BJ (cell line): ENCODE measurements at regions not wholly inside any gene's neighbourhood (a gene's known extent, or its start where the extent isn't known, plus 50 kb on each side); places are given as distances from the start of the nearest gene placed in this dataset.
A peak's percentile ranks its signal among the peaks of the same experiment; 100 is the strongest.

ENCODE experiments used
- CTCF ChIA-PET: fragments of 350-600 bp; formaldehyde crosslinking; extraction: SDS; loops from one replicate; lab custom pipeline; 2021; ENCODE audit warnings: antibody characterized with exemption, inconsistent platforms; lab: Yijun Ruan, JAX
- POLR2A ChIA-PET: fragments of 300-600 bp; sonication (Branson Sonifier 250); formaldehyde crosslinking; extraction: SDS; loops from one replicate; lab custom pipeline; 2021; ENCODE audit warnings: antibody characterized with exemption; lab: Charles Lee
- DNase-seq: peaks from one replicate; pipeline ENCODE4 v3.0.0-alpha.2; 2011; ENCODE audit warnings: low read depth
- H3K27me3 ChIP-seq: 2 replicates; pipeline ENCODE4 v1.6.0; 2011; ENCODE audit warnings: low read length; ENCODE audit not compliant: control insufficient read depth, insufficient read depth
- H3K36me3 ChIP-seq: 2 replicates; pipeline ENCODE4 v1.5.1; 2011; ENCODE audit warnings: low read length; ENCODE audit not compliant: control insufficient read depth, insufficient read depth
- H3K4me3 ChIP-seq: 2 replicates; pipeline ENCODE4 v1.5.1; 2011; ENCODE audit warnings: low read depth, mild to moderate bottlenecking, control low read depth, low read length
- TF ChIP-seq, protein P1 (sequence below): IDR thresholded peaks from 2 replicates; pipeline ENCODE4 v1.5.1; 2011; ENCODE audit warnings: low read depth, mild to moderate bottlenecking, control low read depth, inconsistent platforms, low read length, moderate library complexity; ENCODE audit not compliant: insufficient read depth

DNA sequence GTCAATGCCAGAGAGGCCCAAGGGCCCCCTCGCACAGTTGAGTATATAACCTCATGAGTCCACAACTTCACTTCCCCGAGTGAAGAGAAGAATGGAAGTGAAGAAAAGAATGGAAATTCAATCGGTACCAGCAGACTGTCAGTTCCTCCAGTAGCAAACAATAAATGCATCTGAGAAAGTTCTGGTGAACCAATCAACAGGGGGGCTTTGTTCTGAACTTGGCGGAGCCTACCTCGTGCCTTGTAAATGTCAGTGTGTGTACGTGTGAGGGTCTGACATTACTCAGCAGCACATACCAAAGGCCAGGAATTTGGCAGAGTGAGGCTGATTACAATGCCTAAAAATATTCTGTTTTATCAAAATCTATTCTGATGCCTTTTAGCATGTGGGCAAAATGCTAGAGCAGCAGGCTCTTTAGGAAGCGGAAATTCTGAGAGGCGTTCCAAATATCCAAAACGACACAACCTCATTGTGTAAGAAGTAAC is 238.5 kb downstream of the LTN1 start:
- ChIA-PET CTCF (interaction anchor here (0.9 to 1.5 kb wide), 4 partner anchors 9 to 310 kb away, joined by 4 to 7 read pairs (median 4); no protein-coding TSS in a partner anchor), POLR2A (interaction anchor here (0.6 to 0.7 kb wide), 2 partner anchors 122 to 132 kb away, joined by 3 read pairs; no protein-coding TSS in a partner anchor)
- no peaks in the 10 kb centered on the region for H3K27me3 ChIP-seq
- TF ChIP-seq, protein P1, sequence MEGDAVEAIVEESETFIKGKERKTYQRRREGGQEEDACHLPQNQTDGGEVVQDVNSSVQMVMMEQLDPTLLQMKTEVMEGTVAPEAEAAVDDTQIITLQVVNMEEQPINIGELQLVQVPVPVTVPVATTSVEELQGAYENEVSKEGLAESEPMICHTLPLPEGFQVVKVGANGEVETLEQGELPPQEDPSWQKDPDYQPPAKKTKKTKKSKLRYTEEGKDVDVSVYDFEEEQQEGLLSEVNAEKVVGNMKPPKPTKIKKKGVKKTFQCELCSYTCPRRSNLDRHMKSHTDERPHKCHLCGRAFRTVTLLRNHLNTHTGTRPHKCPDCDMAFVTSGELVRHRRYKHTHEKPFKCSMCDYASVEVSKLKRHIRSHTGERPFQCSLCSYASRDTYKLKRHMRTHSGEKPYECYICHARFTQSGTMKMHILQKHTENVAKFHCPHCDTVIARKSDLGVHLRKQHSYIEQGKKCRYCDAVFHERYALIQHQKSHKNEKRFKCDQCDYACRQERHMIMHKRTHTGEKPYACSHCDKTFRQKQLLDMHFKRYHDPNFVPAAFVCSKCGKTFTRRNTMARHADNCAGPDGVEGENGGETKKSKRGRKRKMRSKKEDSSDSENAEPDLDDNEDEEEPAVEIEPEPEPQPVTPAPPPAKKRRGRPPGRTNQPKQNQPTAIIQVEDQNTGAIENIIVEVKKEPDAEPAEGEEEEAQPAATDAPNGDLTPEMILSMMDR = no peak
- no peak overlapping the region for H3K4me3 ChIP-seq
- DNase-seq = peak; percentile 91
- H3K36me3 ChIP-seq = no peaks in the 10 kb centered on the region

DNA sequence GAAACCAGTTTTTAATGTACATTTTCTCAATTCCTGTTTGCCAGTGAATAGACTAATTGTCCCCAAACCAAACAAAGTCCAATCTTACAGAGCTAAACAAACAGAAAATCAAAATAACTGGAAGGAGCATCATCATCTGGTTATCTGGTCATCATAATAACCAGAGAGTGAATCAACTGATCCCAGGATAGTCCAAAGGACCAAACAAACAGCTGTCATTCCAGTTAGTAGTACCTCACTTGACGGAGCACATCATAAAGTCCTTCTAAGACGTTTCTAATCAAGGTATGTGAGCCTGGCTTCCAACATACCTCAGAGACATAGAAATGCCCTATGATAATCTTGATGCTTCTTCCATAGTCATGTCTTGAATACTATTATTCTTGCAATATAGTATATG is 240.5 kb downstream of the LTN1 start:
- POLR2A ChIA-PET = interaction anchor here (0.7 kb wide), 1 partner anchor 185 kb away, joined by 3 read pairs; no protein-coding TSS in a partner anchor
- TF ChIP-seq, protein P1 = no peak
- no peak for DNase-seq
- H3K27me3 ChIP-seq = no peaks in the 10 kb centered on the region
- CTCF ChIA-PET = interaction anchor here (1.6 to 2.0 kb wide), 2 partner anchors 40 to 1901 kb away, joined by 5 to 9 read pairs; no protein-coding TSS in a partner anchor
- no peaks in the 10 kb centered on the region for H3K36me3 ChIP-seq
- no peak overlapping the region for H3K4me3 ChIP-seq

DNA sequence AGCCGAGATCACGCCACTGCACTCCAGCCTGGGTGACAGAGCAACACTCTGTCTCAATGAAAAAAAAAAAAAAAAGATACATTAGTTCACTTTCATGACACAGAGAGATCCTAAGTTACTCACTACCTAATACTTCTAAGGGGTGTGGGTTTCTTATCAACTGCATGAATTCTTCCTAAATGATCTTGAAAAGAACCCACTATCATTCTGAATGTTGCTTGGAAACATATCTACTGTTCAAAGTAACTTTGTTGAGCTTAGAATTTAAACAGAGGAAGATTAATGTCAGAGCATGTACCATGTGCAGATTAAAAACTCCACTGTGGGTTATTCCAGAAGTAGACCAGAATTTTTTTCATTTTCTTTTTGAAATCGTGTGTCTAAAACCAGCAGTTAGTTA is 241.5 kb downstream of the LTN1 start:
- H3K4me3 ChIP-seq = no peak overlapping the region
- no peak for DNase-seq
- CTCF ChIA-PET = interaction anchor here (1.6 to 2.0 kb wide), 3 partner anchors 41 to 1900 kb away, joined by 5 to 9 read pairs (median 6); no protein-coding TSS in a partner anchor
- no peaks in the 10 kb centered on the region for H3K27me3 ChIP-seq
- POLR2A ChIA-PET = no interaction called here
- TF ChIP-seq, protein P1 = no peak
- no peaks in the 10 kb centered on the region for H3K36me3 ChIP-seq

GRCh38 chr21:28750565-28750964 is 242.1 kb downstream of the LTN1 start:
- H3K36me3 ChIP-seq = no peaks in the 10 kb centered on the region
- ChIA-PET POLR2A (no interaction called here), CTCF (interaction anchor here (1.6 to 2.0 kb wide), 2 partner anchors 189 to 1899 kb away, joined by 6 to 9 read pairs; no protein-coding TSS in a partner anchor)
- DNase-seq = no peak
- H3K4me3 ChIP-seq = no peak overlapping the region
- TF ChIP-seq, protein P1 = no peak
- H3K27me3 ChIP-seq = no peaks in the 10 kb centered on the region

DNA sequence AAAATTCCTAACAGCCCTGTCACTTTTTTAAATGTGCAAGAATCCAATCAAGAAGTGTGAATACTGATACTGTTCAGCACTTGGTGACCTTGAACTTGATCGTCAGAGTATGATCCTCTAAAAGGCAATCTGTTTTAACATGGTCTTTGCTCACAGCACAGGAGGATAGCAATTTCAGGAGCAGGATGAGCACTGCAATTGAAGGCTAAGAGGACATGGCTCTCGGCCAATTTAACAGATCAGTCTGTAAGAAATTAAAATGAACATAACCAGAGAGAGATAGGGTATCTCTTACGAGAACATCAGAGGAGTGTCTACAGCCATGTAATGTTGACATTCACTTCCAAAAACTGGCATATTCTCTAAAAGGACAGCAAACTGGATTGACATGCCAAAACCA is 243.1 kb downstream of the LTN1 start:
- TF ChIP-seq, protein P1 = no peak
- CTCF ChIA-PET = interaction anchor here (1.6 kb wide), 1 partner anchor 190 kb away, joined by 6 read pairs; no protein-coding TSS in a partner anchor
- no peaks in the 10 kb centered on the region for H3K27me3 ChIP-seq

More for the DNA sequence above, 243.1 kb downstream of the LTN1 start:
- Histone ChIP-seq H3K4me3 (no peak overlapping the region), H3K36me3 (no peaks in the 10 kb centered on the region)
- no peak for DNase-seq
- POLR2A ChIA-PET = no interaction called here
